ENCODE measurements at regions not wholly inside any gene's neighbourhood (a gene's known extent, or its start where the extent isn't known, plus 50 kb on each side); places are given as distances from the start of the nearest gene placed in this dataset.

DNA sequence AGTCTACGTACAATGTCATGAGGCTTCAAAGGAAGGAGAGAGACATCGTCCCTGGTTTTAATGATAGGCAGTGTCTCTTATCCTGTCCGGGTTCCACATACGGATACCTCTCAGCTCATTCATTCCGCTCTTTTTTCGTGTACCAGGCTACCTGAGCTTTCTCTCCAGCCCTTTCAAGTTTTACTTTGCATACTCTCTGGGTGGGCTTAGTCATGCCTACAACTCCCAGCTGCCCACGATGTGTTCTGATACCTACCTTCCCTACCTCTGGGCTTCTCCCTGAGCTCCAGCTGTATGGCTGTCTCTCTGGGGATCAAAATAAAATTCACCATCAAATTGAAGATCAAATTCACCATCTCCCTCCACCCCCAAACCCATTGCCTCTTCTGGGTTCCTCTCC lies 354.0 kb upstream of the EEF2KMT start:
- no peak overlapping the region for H3K27ac ChIP-seq
- CTCF ChIA-PET: no interaction called here

DNA sequence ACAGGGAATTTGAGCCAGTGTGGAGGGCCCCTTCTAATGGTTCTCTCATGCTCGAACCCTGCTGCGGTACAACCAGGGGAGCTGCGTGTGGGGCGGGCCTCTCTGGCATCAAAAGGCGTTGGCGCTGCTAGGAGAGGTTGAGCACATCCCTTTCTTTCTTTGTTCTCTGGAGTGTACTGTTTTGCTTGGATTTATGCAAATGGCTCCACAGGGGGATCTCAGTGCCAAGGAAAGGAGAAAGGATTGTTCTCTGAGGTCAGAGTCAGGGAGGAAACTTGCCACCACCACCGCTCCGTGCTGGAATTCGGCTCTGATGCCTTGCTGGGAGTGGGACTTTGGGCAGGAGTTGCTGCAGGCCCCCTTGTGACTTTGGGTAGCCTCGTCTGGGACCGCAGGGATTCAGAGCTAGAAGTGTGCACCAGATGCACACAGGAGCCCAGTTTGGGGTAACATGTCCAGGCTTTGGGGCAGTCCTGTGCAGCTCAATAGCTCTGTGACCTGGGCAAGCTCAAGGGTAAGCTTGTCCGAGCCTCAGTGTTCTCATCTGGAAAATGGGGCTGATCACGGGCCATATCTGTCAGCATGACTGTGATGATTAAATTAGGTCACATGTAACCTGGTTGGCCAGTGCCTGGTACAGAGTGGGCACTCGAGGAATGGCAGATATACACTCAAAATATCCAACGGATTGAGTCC lies 353.0 kb upstream of the EEF2KMT start:
- POLR2A ChIA-PET (ENCODE audit: low non-redundant PET): no interaction called here
- CTCF ChIA-PET: no interaction called here
- H3K27ac ChIP-seq: no peak overlapping the region
- DNase-seq (ENCODE audit: low spot score): no peak
- TF ChIP-seq, protein P1, sequence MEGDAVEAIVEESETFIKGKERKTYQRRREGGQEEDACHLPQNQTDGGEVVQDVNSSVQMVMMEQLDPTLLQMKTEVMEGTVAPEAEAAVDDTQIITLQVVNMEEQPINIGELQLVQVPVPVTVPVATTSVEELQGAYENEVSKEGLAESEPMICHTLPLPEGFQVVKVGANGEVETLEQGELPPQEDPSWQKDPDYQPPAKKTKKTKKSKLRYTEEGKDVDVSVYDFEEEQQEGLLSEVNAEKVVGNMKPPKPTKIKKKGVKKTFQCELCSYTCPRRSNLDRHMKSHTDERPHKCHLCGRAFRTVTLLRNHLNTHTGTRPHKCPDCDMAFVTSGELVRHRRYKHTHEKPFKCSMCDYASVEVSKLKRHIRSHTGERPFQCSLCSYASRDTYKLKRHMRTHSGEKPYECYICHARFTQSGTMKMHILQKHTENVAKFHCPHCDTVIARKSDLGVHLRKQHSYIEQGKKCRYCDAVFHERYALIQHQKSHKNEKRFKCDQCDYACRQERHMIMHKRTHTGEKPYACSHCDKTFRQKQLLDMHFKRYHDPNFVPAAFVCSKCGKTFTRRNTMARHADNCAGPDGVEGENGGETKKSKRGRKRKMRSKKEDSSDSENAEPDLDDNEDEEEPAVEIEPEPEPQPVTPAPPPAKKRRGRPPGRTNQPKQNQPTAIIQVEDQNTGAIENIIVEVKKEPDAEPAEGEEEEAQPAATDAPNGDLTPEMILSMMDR (conservative IDR thresholded peaks at IDR 0.05; ENCODE audit: low read depth): no peak

More for the DNA sequence above, 354.0 kb upstream of the EEF2KMT start:
- TF ChIP-seq, protein P1 (conservative IDR thresholded peaks at IDR 0.05; ENCODE audit: low read depth): no peak
- POLR2A ChIA-PET (ENCODE audit: low non-redundant PET): no interaction called here
- no peak for DNase-seq (ENCODE audit: low spot score)

DNA sequence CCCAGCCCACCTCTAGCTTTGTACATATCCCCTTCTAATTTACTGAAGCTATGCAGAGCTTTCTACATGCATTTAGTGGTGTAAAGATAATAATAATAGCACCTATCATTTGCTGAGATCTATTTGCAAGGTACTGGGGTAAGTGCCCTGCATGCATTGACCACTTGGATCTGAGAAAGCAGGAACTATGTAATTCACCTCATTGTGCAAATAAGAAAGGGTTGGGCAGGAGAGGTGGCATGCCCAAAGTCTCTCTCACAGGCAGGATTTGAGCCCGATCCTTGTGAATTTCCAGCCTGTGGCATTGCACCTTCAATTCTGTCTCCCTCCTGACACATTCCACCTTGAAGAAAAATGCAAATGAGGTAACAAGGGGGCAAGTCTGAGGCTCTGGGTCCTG lies 352.3 kb upstream of the EEF2KMT start:
- H3K27ac ChIP-seq: no peak overlapping the region
- ChIA-PET POLR2A (ENCODE audit: low non-redundant PET) (no interaction called here), CTCF (no interaction called here)
- TF ChIP-seq, protein P1 (conservative IDR thresholded peaks at IDR 0.05; ENCODE audit: low read depth): no peak
- no peak for DNase-seq (ENCODE audit: low spot score)

DNA sequence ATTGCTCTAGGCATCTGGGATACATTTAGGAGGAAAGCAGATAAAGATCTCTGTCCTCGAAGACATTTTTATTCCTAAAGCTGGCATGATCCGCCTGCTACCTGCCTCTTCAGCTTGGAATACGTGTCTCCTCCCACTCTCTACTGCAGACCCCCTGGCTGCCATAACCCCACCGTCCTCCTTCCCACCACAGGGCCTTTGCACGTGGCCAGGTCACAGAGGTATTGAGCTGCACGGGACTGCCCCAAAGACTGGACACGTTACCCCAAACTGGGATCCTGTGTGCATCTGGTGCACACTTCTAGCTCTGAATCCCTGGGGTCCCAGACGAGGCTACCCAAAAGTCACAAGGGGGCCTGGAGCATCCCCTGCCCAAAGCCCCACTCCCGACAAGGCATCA lies 351.2 kb upstream of the EEF2KMT start:
- POLR2A ChIA-PET (ENCODE audit: low non-redundant PET): no interaction called here
- CTCF ChIA-PET: no interaction called here

DNA sequence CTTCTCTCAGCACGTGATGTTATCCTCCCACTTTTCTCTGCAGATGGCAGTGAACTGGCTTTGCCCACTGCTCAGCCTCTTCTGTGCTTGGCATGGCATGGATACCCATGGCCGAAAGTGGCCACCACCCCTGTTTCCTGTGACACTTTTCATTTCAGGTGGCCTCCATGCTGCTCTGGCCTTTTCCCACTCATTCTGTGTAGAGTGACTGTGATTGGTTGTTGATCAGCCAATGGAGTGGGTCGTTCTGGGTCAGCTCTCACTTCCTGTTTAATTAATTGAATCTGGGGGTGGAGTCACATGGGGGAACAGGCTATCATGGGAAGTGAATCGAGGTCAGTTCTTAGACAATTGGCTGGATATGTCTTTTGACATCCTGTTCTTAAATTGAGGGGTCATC lies 350.1 kb upstream of the EEF2KMT start:
- no peak overlapping the region for H3K27ac ChIP-seq
- ChIA-PET POLR2A (ENCODE audit: low non-redundant PET) (no interaction called here), CTCF (no interaction called here)
- no peak for DNase-seq (ENCODE audit: low spot score)
- TF ChIP-seq, protein P1 (conservative IDR thresholded peaks at IDR 0.05; ENCODE audit: low read depth): no peak

More for the DNA sequence above, 351.2 kb upstream of the EEF2KMT start:
- TF ChIP-seq, protein P1 (conservative IDR thresholded peaks at IDR 0.05; ENCODE audit: low read depth): no peak
- no peak for DNase-seq (ENCODE audit: low spot score)
- no peak overlapping the region for H3K27ac ChIP-seq

DNA sequence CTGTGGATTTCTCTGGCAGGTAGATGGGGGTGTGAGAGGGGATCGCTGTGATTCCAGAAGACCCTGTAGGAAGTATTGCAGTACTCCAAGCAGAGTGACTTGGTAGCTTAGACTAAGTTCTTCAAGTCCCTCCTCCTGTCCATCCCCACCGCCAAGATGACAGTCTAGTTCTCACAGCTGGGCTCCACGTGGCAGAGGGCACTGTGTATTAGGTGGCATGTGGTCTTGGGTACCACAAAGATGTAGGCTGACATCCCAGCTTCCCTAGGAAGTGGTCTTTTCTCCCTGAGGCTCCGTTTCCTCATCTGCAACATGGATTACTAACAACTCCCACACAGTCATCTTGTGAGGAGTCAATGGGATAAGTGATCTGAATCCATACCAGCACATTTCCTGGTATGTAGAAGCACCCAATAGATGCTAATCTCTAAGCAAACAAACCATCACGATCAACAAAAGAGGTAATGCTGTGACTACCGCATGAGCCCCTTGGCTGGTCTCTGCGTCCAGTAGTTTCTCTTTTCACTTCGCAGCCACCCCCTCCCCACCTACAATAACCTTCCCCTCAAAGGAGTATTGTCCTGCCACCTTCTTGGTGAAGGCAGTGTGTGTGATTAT lies 349.1 kb upstream of the EEF2KMT start:
- POLR2A ChIA-PET (ENCODE audit: low non-redundant PET): no interaction called here
- H3K27ac ChIP-seq: no peak overlapping the region
- TF ChIP-seq, protein P1 (conservative IDR thresholded peaks at IDR 0.05; ENCODE audit: low read depth): no peak
- CTCF ChIA-PET: no interaction called here
- DNase-seq (ENCODE audit: low spot score): no peak

Measured in RWPE1 (cell line).